Heart left ventricle (tissue), 13 donors: ENCODE measurements at regions not wholly inside any gene's neighbourhood (a gene's known extent, or its start where the extent isn't known, plus 50 kb on each side); places are given as distances from the start of the nearest gene placed in this dataset.
"Not testable (repeated sequence)": the region's sequence is repeated elsewhere in the genome, so short reads cannot be mapped to it uniquely, and the experiment has no call there.

Source experiments
- CTCF ChIP-seq, 12 donors: fragments of 200-600 bp; sonication (generic) in 4 of 12; IDR thresholded peaks; one replicate each; pipeline versions ENCODE4 v1.5.0 to v1.8.0; 2018 to 2022; ENCODE audit warnings: antibody characterized with exemption in 12 of 12, mild to moderate bottlenecking in 5 of 12
- POLR2A ChIP-seq, 2 donors: fragments of 450-650 bp; IDR thresholded peaks; one replicate each; pipeline ENCODE4 v1.6.1; 2017; ENCODE audit warnings: antibody characterized with exemption in 2 of 2, mild to moderate bottlenecking in 2 of 2, moderate library complexity in 2 of 2
- donor health status: ischemic (EF 13 %, LVEDD 7.1; RV severe dilation, severe dysfunction).
- donor health status: DM: no; HTN: yes; CAD: no.
- donor health status: DM: no; HTN: no; CAD: no.
- donor health status: ischemic (EF 25% LVEDD 6.9; RV normal size, moderate dysfunction).
- donor health status: ischemic (EF 25% LVEDD 5.7; RV mildly dilated, moderate dysfunction).
- donor health status: ischemic (EF 35%, LVEDD 5.7; RV mildly dilated, moderate dysfunction).
- donor health status: nonischemic (EF 11% LVEDD 7.7; RV severe dilation, severe dysfunction).
- donor health status: DM: yes; HTN: yes; CAD: no.
- donor health status: PGD.
- donor health status: ischemic (EF 29% LVEDD 5.4; RV normal size, mild dysfunction).
- donor health status: nonischemic (EF 23%, LVEDD 6.1; RV moderate dilation, normal function).

- TF ChIP-seq POLR2A, CTCF (IDR thresholded peaks at IDR 0.05): not testable (repeated sequence)
Measured at GRCh38 chr11:109682788-109683187, 260.8 kb downstream of the C11orf87 start.
